GM21526 (cell line): ENCODE measurements at regions not wholly inside any gene's neighbourhood (a gene's known extent, or its start where the extent isn't known, plus 50 kb on each side); places are given as distances from the start of the nearest gene placed in this dataset.

Source experiments
- ATAC-seq: cut with Tn5 transposase; IDR thresholded peaks from one replicate; pipeline ENCODE4 v1.9.1; 2021; ENCODE audit warnings: moderate library complexity; ENCODE audit not compliant: unreplicated experiment, low FRiP score

- ATAC-seq: no peak
Measured at GRCh38 chr1:37085393-37085792, 51.1 kb upstream of the GRIK3 start.

GRCh38 chr1:37089750-37090149 lies 55.4 kb upstream of the GRIK3 start:
- no peak for ATAC-seq

- ATAC-seq: no peak
Measured at GRCh38 chr1:37090671-37091070, 56.4 kb upstream of the GRIK3 start.

GRCh38 chr1:37092937-37093336 lies 58.6 kb upstream of the GRIK3 start:
- ATAC-seq: no peak

GRCh38 chr1:37094302-37094701 lies 60.0 kb upstream of the GRIK3 start:
- no peak for ATAC-seq

GRCh38 chr1:37096523-37096922 lies 62.2 kb upstream of the GRIK3 start:
- no peak for ATAC-seq

- no peak for ATAC-seq
Measured at GRCh38 chr1:37097731-37098130, 63.4 kb upstream of the GRIK3 start.

- no peak for ATAC-seq
Measured at GRCh38 chr1:37098237-37098636, 63.9 kb upstream of the GRIK3 start.

- no peak for ATAC-seq
Measured at GRCh38 chr1:37100310-37100709, 66.0 kb upstream of the GRIK3 start.

GRCh38 chr1:37102656-37103382 lies 68.5 kb upstream of the GRIK3 start:
- ATAC-seq: no peak

GRCh38 chr1:37105911-37106310 lies 71.6 kb upstream of the GRIK3 start:
- ATAC-seq: no peak

GRCh38 chr1:37107153-37107907 lies 73.0 kb upstream of the GRIK3 start:
- no peak for ATAC-seq

GRCh38 chr1:37108596-37109188 lies 74.4 kb upstream of the GRIK3 start:
- no peak for ATAC-seq

- ATAC-seq: no peak
Measured at GRCh38 chr1:37112430-37112829, 78.1 kb upstream of the GRIK3 start.

GRCh38 chr1:37113285-37113997 lies 79.1 kb upstream of the GRIK3 start:
- no peak for ATAC-seq

- no peak for ATAC-seq
Measured at GRCh38 chr1:37118790-37119189, 84.5 kb upstream of the GRIK3 start.

GRCh38 chr1:37120279-37120678 lies 86.0 kb upstream of the GRIK3 start:
- no peak for ATAC-seq

GRCh38 chr1:37123276-37124115 lies 89.2 kb upstream of the GRIK3 start:
- no peak for ATAC-seq

- ATAC-seq: no peak
Measured at GRCh38 chr1:37124501-37124900, 90.2 kb upstream of the GRIK3 start.

- no peak for ATAC-seq
Measured at GRCh38 chr1:37125295-37125694, 91.0 kb upstream of the GRIK3 start.
